Heart left ventricle (tissue), 16 donors: ENCODE measurements at regions not wholly inside any gene's neighbourhood (a gene's known extent, or its start where the extent isn't known, plus 50 kb on each side); places are given as distances from the start of the nearest gene placed in this dataset.

Experiments
- ATAC-seq, 4 donors: fragments of 200-7000 bp; cut with Tn5 transposase; one replicate each; pipeline ENCODE4 v1.9.1; 2020 to 2022; ENCODE audit warnings: moderate library complexity in 4 of 4, mild to moderate bottlenecking in 3 of 4, moderate number of reproducible peaks in 1 of 4
- DNase-seq, 5 donors: peaks; one replicate each; pipeline ENCODE4 v3.0.0-alpha.2; 2020
- H3K27ac ChIP-seq, 12 donors: fragments of 200-600 bp; sonication (generic) in 4 of 12; one replicate each; pipeline versions ENCODE4 v1.5.0 to v1.8.0; 2016 to 2022; ENCODE audit warnings: mild to moderate bottlenecking in 2 of 12
- H3K27me3 ChIP-seq, 9 donors: fragments of 200-600 bp; sonication (generic) in 2 of 9; one replicate each; pipeline versions ENCODE4 v1.5.1 to v1.8.0; 2016 to 2022; ENCODE audit warnings: mild to moderate bottlenecking in 3 of 9
- H3K36me3 ChIP-seq, 9 donors: fragments of 200-600 bp; sonication (generic) in 2 of 9; one replicate each; pipeline versions ENCODE4 v1.5.0 to v1.8.0; 2018 to 2022; ENCODE audit warnings: mild to moderate bottlenecking in 2 of 9
- H3K4me1 ChIP-seq, 12 donors: fragments of 200-600 bp; sonication (generic) in 4 of 12; one replicate each; pipeline versions ENCODE4 v1.5.0 to v1.8.0; 2016 to 2022; ENCODE audit warnings: mild to moderate bottlenecking in 3 of 12
- H3K4me3 ChIP-seq, 12 donors: fragments of 200-600 bp; sonication (generic) in 4 of 12; one replicate each; pipeline versions ENCODE4 v1.5.0 to v1.8.0; 2017 to 2022; ENCODE audit warnings: mild to moderate bottlenecking in 9 of 12, moderate library complexity in 4 of 12
- H3K9me3 ChIP-seq, 12 donors: fragments of 200-600 bp; sonication (generic) in 4 of 12; one replicate each; pipeline versions ENCODE4 v1.5.0 to v1.8.0; 2016 to 2022; ENCODE audit warnings: mild to moderate bottlenecking in 1 of 12
- CTCF ChIP-seq, 12 donors: fragments of 200-600 bp; sonication (generic) in 4 of 12; IDR thresholded peaks; one replicate each; pipeline versions ENCODE4 v1.5.0 to v1.8.0; 2018 to 2022; ENCODE audit warnings: antibody characterized with exemption in 12 of 12, mild to moderate bottlenecking in 5 of 12
- POLR2A ChIP-seq, 2 donors: fragments of 450-650 bp; IDR thresholded peaks; one replicate each; pipeline ENCODE4 v1.6.1; 2017; ENCODE audit warnings: antibody characterized with exemption in 2 of 2, mild to moderate bottlenecking in 2 of 2, moderate library complexity in 2 of 2
- WGBS, 4 donors: extraction: QIAGEN DNeasy Blood & Tissue Kit in 2 of 4; methylation state at CpG; one replicate each; pipeline versions ENCODE4 v1.1.5 to v1.1.7; 2013 to 2018; 5-methylcytosine and 5-hydroxymethylcytosine counted together
- intact Hi-C, 10 donors: fragments of 100-400 bp; cut with DNase I; formaldehyde crosslinking; loops; one replicate each; pipeline versions ENCODE4 v1.11.1 to v1.14.2; 2022
- donor health status: ischemic (EF 13 %, LVEDD 7.1; RV severe dilation, severe dysfunction).
- donor health status: healthy with polysubstance abuse.
- donor health status: DM: no; HTN: yes; CAD: no.
- donor health status: DM: no; HTN: no; CAD: no.
- donor health status: ischemic (EF 25% LVEDD 6.9; RV normal size, moderate dysfunction).
- donor health status: ischemic (EF 25% LVEDD 5.7; RV mildly dilated, moderate dysfunction).
- donor health status: healthy.
- donor health status: DM: yes; HTN: yes; CAD: no.
- donor health status: ischemic (EF 35%, LVEDD 5.7; RV mildly dilated, moderate dysfunction).
- donor health status: nonischemic (EF 11% LVEDD 7.7; RV severe dilation, severe dysfunction).
- donor health status: DM: yes; HTN: yes; CAD: no.
- donor health status: PGD.
- donor health status: ischemic (EF 29% LVEDD 5.4; RV normal size, mild dysfunction).
- donor health status: nonischemic (EF 23%, LVEDD 6.1; RV moderate dilation, normal function).

- no peak overlapping the region for H3K4me3 ChIP-seq
- intact Hi-C loops: loop anchor here in 9 of 10 donors (2.0 to 10.0 kb wide), 8 partner anchors 80 to 230 kb away; partner anchors contain the start of gene APPL1 (in 5 of the 9)
- ATAC-seq (peak in 1 of 4 donors; percentile 23), DNase-seq (no peak)
- peaks cover 0 to 22% (median 1%) of the 10 kb centered on the region in 12 donors for H3K4me1 ChIP-seq
- WGBS, 4 donors: 95 to 100% (median 98%) methylated on average over 3 of the region's 3 CpGs
- H3K27ac ChIP-seq: peak overlapping the region in 1 of 12 donors; percentile 76
- no peak for TF ChIP-seq CTCF (IDR thresholded peaks at IDR 0.05)
- TF ChIP-seq POLR2A (IDR thresholded peaks at IDR 0.05): no peak
- H3K36me3 ChIP-seq: no peaks in the 10 kb centered on the region
- no peaks in the 10 kb centered on the region for H3K27me3 ChIP-seq
- no peaks in the 10 kb centered on the region for H3K9me3 ChIP-seq
These were observed 63.4 kb upstream of the SPATA12 start for GRCh38 chr3:56997041-56997440.

- H3K27me3 ChIP-seq: no peaks in the 10 kb centered on the region
- intact Hi-C loops: loop anchor here in 5 of 10 donors (2.0 to 10.0 kb wide), 3 partner anchors 84 to 230 kb away; partner anchors contain the start of gene APPL1 (in 3 of the 5)
- no peaks in the 10 kb centered on the region for H3K9me3 ChIP-seq
- ATAC-seq (no peak), DNase-seq (no peak)
- H3K4me1 ChIP-seq: peaks cover 0 to 27% (median 5%) of the 10 kb centered on the region in 12 donors
- 81 to 87% (median 83%) methylated on average over 6 of the region's 6 CpGs for WGBS, 4 donors
- H3K4me3 ChIP-seq: no peak overlapping the region
- no peak for TF ChIP-seq POLR2A (IDR thresholded peaks at IDR 0.05)
- TF ChIP-seq CTCF (IDR thresholded peaks at IDR 0.05): no peak
- H3K27ac ChIP-seq: no peak overlapping the region
- no peaks in the 10 kb centered on the region for H3K36me3 ChIP-seq
These were observed 66.1 kb upstream of the SPATA12 start for GRCh38 chr3:56994391-56994790.

GRCh38 chr3:56990641-56991015 is 69.8 kb upstream of the SPATA12 start:
- H3K4me1 ChIP-seq: peaks cover 0 to 22% (median 16%) of the 10 kb centered on the region in 12 donors
- H3K27ac ChIP-seq: no peak overlapping the region
- DNase-seq (no peak), ATAC-seq (no peak)
- no peak overlapping the region for H3K4me3 ChIP-seq
- H3K27me3 ChIP-seq: no peaks in the 10 kb centered on the region
- no peaks in the 10 kb centered on the region for H3K9me3 ChIP-seq
- WGBS, 4 donors: 72 to 86% (median 81%) methylated on average over 3 of the region's 3 CpGs
- no peaks in the 10 kb centered on the region for H3K36me3 ChIP-seq
- TF ChIP-seq CTCF (IDR thresholded peaks at IDR 0.05): no peak
- no peak for TF ChIP-seq POLR2A (IDR thresholded peaks at IDR 0.05)
- intact Hi-C loops: loop anchor here in 4 of 10 donors (10.0 kb wide), 2 partner anchors 224 to 234 kb away; partner anchors contain the start of gene APPL1 (in 3 of the 4)

- no peak overlapping the region for H3K4me3 ChIP-seq
- no peaks in the 10 kb centered on the region for H3K36me3 ChIP-seq
- no peaks in the 10 kb centered on the region for H3K27me3 ChIP-seq
- H3K4me1 ChIP-seq: peaks cover 0 to 28% (median 16%) of the 10 kb centered on the region in 12 donors
- H3K27ac ChIP-seq: no peak overlapping the region
- WGBS, 4 donors: 69 to 87% (median 77%) methylated on average over 12 of the region's 12 CpGs
- no peaks in the 10 kb centered on the region for H3K9me3 ChIP-seq
- no peak for ATAC-seq
- no peak for DNase-seq
- no peak for TF ChIP-seq CTCF (IDR thresholded peaks at IDR 0.05)
- intact Hi-C loops: loop anchor here (1.0 to 10.0 kb wide), 15 partner anchors 58 to 435 kb away; partner anchors contain the start of genes ARHGEF3 (in 6 of the 10), APPL1 (in 3 of the 10) and CCDC66 (in 1 of the 10)
These were observed 70.4 kb upstream of the SPATA12 start for GRCh38 chr3:56989977-56990640.
